Kidney (tissue), 13 donors: ENCODE measurements at regions not wholly inside any gene's neighbourhood (a gene's known extent, or its start where the extent isn't known, plus 50 kb on each side); places are given as distances from the start of the nearest gene placed in this dataset.
A peak's percentile ranks its signal among the peaks of the same experiment; 100 is the strongest.

Experiments
- DNase-seq, 5 donors: peaks; one replicate each; pipeline ENCODE4 v3.0.0-alpha.2; 2013 to 2020
- FAIRE-seq: peaks from 2 replicates; lab custom pipeline; 2012; peaks lifted over from hg19 to GRCh38; lab: Jason Lieb, UNC
- H3K27ac ChIP-seq, 2 donors: one replicate each; pipeline ENCODE4 v1.7.0; 2013; ENCODE audit warnings: low read depth in 2 of 2, low read length in 2 of 2, inconsistent platforms in 1 of 2
- H3K27me3 ChIP-seq: one replicate; pipeline ENCODE4 v1.7.1; 2013; ENCODE audit warnings: low read length, inconsistent platforms; ENCODE audit not compliant: control insufficient read depth, insufficient read depth
- H3K36me3 ChIP-seq, 3 donors: one replicate each; pipeline versions ENCODE4 v1.7.0 to v1.7.1; 2013; ENCODE audit warnings: low read length in 3 of 3, control low read depth in 1 of 3, inconsistent platforms in 1 of 3; ENCODE audit not compliant: insufficient read depth in 3 of 3, control insufficient read depth in 2 of 3
- H3K4me1 ChIP-seq, 3 donors: one replicate each; pipeline versions ENCODE4 v1.7.0 to v1.7.1; 2013; ENCODE audit warnings: low read length in 3 of 3, inconsistent platforms in 1 of 3, low read depth in 1 of 3; ENCODE audit not compliant: control insufficient read depth in 2 of 3, insufficient read depth in 2 of 3
- H3K4me3 ChIP-seq, 3 donors: one replicate each; pipeline versions ENCODE4 v1.7.0 to v1.8.1; 2013; ENCODE audit warnings: low read length in 3 of 3, control low read depth in 1 of 3, inconsistent platforms in 1 of 3
- H3K9ac ChIP-seq, 3 donors: one replicate each; pipeline versions ENCODE4 v1.7.0 to v1.7.1; 2013; ENCODE audit warnings: low read length in 3 of 3, control low read depth in 1 of 3, inconsistent platforms in 1 of 3
- H3K9me3 ChIP-seq, 3 donors: one replicate each; pipeline versions ENCODE4 v1.7.0 to v1.7.1; 2013; ENCODE audit warnings: low read length in 3 of 3, control low read depth in 1 of 3, inconsistent platforms in 1 of 3; ENCODE audit not compliant: control insufficient read depth in 2 of 3, insufficient read depth in 1 of 3
- CTCF ChIP-seq: IDR thresholded peaks from 3 replicates; pipeline ENCODE4 v1.5.1; 2012; ENCODE audit warnings: mild to moderate bottlenecking, moderate library complexity, borderline replicate concordance; ENCODE audit not compliant: insufficient read depth; ENCODE audit errors: extremely low read depth
- intact Hi-C: fragments of 100-400 bp; cut with DNase I; formaldehyde crosslinking; loops from one replicate; pipeline ENCODE4 v1.11.1; 2022
- donor health status: control.
- donor health status: control.
- donor health status: control.
- donor health status: control.
- donor health status: control.
- donor health status: DM: yes; HTN: yes; CAD: no.
- donor health status: Normal renal cell carcinoma (clear cell type).

- H3K9me3 ChIP-seq = no peaks in the 10 kb centered on the region
- no peak overlapping the region for H3K27ac ChIP-seq
- no peak overlapping the region for H3K4me3 ChIP-seq
- H3K36me3 ChIP-seq = no peaks in the 10 kb centered on the region
- H3K27me3 ChIP-seq = no peaks in the 10 kb centered on the region
- intact Hi-C loops = no loop called here
- no peak for TF ChIP-seq CTCF
- no peak overlapping the region for H3K9ac ChIP-seq
- FAIRE-seq (no peak), DNase-seq (no peak)
- no peaks in the 10 kb centered on the region for H3K4me1 ChIP-seq
Observed at GRCh38 chr2:58651930-58652329, 410.8 kb upstream of the FANCL start.

GRCh38 chr2:58650781-58651180 is 409.7 kb upstream of the FANCL start:
- intact Hi-C loops = no loop called here
- no peak for TF ChIP-seq CTCF
- H3K27me3 ChIP-seq = no peaks in the 10 kb centered on the region
- DNase-seq (no peak), FAIRE-seq (no peak)
- no peaks in the 10 kb centered on the region for H3K9me3 ChIP-seq
- H3K27ac ChIP-seq = no peak overlapping the region
- H3K4me3 ChIP-seq = no peak overlapping the region
- no peaks in the 10 kb centered on the region for H3K36me3 ChIP-seq
- no peaks in the 10 kb centered on the region for H3K4me1 ChIP-seq
- H3K9ac ChIP-seq = no peak overlapping the region

GRCh38 chr2:58649756-58650155 is 408.6 kb upstream of the FANCL start:
- H3K9me3 ChIP-seq = no peaks in the 10 kb centered on the region
- intact Hi-C loops = no loop called here
- H3K4me3 ChIP-seq = no peak overlapping the region
- no peak overlapping the region for H3K9ac ChIP-seq
- TF ChIP-seq CTCF = no peak
- H3K27me3 ChIP-seq = no peaks in the 10 kb centered on the region
- H3K36me3 ChIP-seq = no peaks in the 10 kb centered on the region
- no peak overlapping the region for H3K27ac ChIP-seq
- FAIRE-seq = no peak
- DNase-seq = peak in 1 of 5 donors; percentile 8
- no peaks in the 10 kb centered on the region for H3K4me1 ChIP-seq

- no peak for DNase-seq
- no peaks in the 10 kb centered on the region for H3K9me3 ChIP-seq
- TF ChIP-seq CTCF = no peak
- FAIRE-seq = no peak
- H3K27ac ChIP-seq = no peak overlapping the region
- H3K9ac ChIP-seq = no peak overlapping the region
- H3K4me1 ChIP-seq = no peaks in the 10 kb centered on the region
- no peaks in the 10 kb centered on the region for H3K36me3 ChIP-seq
- no peaks in the 10 kb centered on the region for H3K27me3 ChIP-seq
- intact Hi-C loops = no loop called here
- H3K4me3 ChIP-seq = no peak overlapping the region
Observed at GRCh38 chr2:58645017-58645416, 403.9 kb upstream of the FANCL start.
